NCI-H1694 treated with DMSO at 0.1 percent for 48 hours (cell line): ENCODE measurements at regions not wholly inside any gene's neighbourhood (a gene's known extent, or its start where the extent isn't known, plus 50 kb on each side); places are given as distances from the start of the nearest gene placed in this dataset.
"Not testable (repeated sequence)": the region's sequence is repeated elsewhere in the genome, so short reads cannot be mapped to it uniquely, and the experiment has no call there.

Experiments
- DNase-seq: peaks from one replicate; lab custom pipeline; 2025; lab: John Stamatoyannopoulos, UW

DNA sequence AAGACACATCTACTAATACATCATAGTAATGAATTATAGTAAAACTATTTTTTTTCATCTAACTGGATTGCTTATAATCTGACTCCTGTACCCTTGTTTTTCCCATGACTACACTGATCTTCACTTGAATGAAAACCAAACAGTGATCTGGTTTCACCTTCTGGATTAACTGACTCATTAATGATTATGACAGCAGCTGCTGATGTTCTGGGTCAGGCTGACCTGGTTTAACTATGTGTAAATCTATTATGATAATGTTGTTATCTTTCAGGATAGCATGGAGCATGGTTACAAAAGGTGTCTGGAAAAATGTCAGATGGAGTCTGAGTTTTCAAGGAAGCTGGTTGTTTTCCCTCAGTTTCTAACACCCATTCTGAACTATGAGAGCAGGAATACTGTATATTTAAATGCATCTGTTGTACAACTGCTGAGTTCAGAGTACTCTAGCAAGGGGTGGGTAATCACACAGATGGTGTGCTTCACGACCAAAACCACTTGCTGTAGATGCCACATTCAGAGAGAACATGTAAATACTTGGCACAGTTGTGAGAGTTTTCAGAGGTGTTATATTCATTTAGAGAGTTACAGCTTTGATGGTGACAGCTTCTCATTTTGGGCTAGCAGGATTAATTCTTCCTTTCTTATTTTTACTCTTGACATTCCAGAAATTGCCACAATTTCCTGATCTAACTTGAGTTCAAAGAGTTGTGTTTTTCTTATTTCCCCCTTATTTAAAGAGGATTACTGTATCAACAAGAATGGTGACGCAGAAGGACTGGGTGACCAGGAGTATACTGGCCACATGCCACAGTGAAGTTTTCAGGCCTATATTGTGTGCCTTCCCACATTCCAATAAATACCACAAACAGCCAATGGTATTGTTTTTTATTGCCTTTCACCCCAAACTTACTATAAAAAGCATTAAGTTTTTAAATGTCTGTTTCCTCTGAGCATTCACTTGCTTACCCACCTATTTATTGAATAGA, 249.7 kb upstream of the TET2 start:
- DNase-seq = peak; percentile 93

- DNase-seq = no peak
Observed at GRCh38 chr4:104899863-104900262, 246.8 kb upstream of the TET2 start.

DNA sequence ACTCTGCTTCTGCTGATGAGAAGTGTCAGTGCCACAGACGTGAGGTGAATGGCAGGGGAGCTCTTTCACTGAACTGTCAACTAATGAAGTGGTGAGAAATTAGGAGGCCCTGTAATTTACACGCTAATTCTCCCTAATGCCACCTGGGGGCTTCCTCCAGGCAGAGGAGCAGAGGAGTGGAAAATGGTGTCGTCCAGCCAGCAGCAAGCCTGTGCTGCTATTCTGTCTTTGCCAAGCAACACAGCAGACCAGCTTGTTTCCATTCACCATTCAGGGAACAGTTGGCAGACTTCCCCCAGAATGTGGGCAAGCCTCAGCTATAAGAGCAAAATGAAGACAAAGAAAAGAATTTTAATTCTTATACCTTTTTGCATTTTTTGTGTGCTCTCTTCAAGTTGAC, 245.2 kb upstream of the TET2 start:
- DNase-seq = peak; percentile 66

GRCh38 chr4:104901961-104902605, 244.6 kb upstream of the TET2 start:
- no peak for DNase-seq

- DNase-seq = no peak
Observed at GRCh38 chr4:104905065-104905464, 241.6 kb upstream of the TET2 start.

GRCh38 chr4:104905546-104905945, 241.1 kb upstream of the TET2 start:
- DNase-seq = no peak

DNA sequence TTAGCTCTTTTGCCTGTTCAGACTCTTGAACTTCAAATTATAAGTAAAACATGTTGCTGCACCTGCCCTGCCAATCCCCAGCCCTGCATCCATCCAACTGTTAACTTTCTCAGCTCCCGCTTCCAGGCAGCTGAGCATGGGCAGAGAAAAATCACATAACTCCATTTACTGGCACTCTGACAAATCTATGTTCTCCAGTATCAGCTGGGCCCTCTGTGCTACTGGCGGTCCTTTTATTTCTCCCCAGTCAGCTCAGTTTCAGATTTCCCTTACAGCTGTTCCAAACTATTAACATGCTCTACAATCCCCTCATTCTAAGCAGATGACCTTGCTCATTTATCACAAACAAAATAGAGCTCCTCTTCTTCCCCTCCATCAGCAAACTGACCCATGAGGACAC, 240.4 kb upstream of the TET2 start:
- DNase-seq = peak; percentile 77

DNA sequence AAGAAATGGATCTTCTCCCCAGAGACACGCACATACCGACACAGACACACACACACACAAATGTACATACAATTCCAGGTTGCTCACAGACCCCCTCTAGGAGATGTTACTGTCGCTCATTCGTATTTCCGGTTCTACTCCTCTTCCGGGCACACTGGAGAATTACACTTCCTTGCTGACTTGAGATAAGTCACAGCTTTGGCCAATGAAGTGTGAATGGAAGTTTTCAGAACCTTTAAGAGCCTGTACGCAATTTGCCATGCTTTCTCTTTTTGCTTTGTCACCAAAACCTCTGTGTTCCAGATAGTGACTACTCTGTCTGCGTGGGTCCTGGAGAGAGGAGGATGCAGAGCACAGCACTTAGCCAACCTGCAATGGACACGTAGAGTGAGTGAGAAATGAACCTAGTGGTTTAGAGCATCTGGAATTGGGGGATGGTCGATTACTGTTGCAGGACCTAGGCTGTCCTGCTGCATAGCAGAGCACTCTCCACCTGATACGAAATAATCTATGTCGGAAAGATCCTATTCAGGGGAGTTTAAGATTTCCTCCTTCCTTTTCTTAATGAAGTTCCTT, 239.5 kb upstream of the TET2 start:
- no peak for DNase-seq

DNA sequence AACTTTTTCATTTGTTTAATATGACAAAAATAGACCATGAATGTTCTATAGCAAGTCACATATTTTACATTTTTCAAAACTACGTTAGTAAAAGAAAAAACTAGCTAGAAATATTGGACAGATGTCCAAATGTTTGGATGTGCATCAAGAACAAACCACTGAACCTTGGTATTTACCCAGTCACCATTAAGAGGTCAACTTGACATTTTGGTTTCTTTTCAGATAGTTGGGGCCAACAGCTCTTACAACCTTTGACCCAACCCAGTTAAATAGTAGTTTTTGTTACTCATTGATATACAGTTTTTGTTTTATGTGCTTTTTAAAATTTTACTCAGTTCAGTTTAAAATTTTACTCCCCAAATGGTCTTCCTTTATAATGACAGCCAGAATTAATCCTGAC, 238.7 kb upstream of the TET2 start:
- DNase-seq = no peak

DNA sequence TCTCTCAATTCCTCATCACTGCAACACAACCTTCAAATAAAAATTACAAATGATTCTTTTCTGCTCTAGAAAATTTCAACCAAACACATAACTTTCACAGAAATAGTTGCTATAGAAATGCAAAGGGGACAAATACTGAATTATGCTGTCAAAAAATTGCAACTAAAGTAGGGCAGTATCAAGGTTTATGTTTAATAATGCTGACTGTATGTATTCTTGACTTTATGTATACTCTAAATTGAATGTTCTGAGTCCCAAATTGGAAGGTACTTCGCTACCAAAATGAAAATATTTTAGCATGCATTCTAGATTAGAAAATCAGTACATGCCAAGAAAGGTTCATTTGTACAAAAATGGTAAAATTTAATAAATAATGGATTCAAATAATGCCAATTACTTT, 237.3 kb upstream of the TET2 start:
- no peak for DNase-seq

DNA sequence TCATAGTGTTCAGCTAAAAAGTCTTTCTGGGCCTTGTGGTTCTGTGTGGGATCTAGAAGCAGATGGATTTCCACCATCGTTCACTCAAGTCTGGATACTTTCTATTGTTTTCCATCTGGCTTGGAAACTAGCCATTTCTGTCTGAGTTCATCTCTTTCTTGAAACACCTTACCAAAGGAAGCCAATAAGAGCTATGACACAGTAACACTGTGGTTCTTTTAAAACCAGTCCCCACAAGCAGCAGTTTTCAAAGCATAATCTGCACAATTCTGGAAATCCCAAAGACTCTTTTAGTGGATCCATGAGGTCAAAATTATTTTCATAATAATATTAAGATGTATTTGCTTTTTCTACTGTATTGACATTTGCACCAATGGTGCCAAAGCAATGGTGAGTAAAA, 234.2 kb upstream of the TET2 start:
- no peak for DNase-seq

DNA sequence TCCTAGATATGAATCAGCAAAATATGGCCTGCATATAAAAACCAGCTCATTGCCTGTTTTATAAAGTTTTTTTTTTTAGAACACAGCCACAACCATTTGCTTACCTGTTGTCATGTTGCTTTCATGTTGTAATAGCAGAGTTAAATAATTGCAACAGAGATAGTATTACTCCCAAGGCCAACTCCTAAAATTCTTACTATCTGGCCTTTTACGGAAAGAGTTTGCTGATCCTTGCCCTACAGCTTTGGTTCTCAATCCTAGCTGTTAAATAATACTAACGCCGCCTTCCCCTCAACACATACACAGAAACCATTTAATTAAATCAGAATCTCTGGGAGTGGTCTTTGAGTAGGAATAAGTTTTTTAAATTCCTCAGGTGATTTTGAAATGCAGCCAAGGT, 231.3 kb upstream of the TET2 start:
- DNase-seq = no peak

- DNase-seq = no peak
Observed at GRCh38 chr4:104915864-104916263, 230.8 kb upstream of the TET2 start.

DNA sequence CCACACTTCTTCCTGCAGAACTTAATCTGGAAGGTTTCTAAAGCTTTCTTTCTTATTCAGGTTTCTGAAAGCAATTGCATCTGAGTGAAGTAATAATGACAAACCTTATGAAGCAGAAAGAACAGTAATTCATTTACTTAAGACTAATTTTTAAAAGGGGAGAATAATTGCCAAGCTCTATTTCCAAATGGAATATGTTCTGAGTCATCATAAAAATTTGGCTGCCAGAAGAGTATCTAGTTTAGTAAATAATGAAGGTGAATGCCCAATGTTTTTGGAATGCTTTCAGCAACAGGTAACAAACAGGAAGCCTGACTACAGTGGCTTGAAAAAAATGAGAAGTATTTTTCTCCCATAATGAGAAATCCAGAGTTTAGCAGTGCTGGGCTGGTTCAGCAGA, 227.3 kb upstream of the TET2 start:
- no peak for DNase-seq

- no peak for DNase-seq
Observed at GRCh38 chr4:104930298-104930697, 216.4 kb upstream of the TET2 start.

- not testable (repeated sequence) for DNase-seq
Observed at GRCh38 chr4:104930745-104931736, 215.6 kb upstream of the TET2 start.

DNA sequence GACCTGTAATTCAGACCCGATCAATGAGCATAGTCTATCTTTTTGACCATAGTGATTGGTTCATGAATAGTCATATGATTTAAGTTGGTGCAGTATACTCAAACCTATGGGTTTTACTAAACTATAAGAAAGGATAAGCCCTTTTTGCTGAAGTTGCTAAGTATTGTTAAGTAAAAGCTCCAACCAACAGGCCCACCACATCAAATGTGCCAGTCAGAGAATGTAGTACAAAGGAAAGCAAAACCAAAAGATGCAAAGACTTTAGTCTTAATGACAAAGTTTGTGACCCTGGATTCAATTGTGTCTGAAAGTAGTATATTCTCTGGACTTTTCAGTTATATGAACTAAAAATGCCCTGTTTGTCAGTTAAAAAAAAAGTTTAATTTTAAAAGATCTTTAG, 208.1 kb upstream of the TET2 start:
- DNase-seq = no peak

- DNase-seq = no peak
Observed at GRCh38 chr4:104940927-104941326, 205.7 kb upstream of the TET2 start.

- no peak for DNase-seq
Observed at GRCh38 chr4:104941661-104942062, 205.0 kb upstream of the TET2 start.

GRCh38 chr4:104942990-104943743, 203.5 kb upstream of the TET2 start:
- DNase-seq = no peak

GRCh38 chr4:104944596-104944995, 202.1 kb upstream of the TET2 start:
- no peak for DNase-seq
